PC-3 (cell line): ENCODE measurements at regions not wholly inside any gene's neighbourhood (a gene's known extent, or its start where the extent isn't known, plus 50 kb on each side); places are given as distances from the start of the nearest gene placed in this dataset.

Source experiments
- ATAC-seq: fragments of 200-7000 bp; cut with Tn5 transposase; 2 replicates; pipeline ENCODE4 v1.9.1; 2020; ENCODE audit warnings: mild to moderate bottlenecking, moderate library complexity
- BruUV-seq: library from RNA; stranded (reverse); fragments of 400-500 nt; replicated peaks from 2 replicates; lab custom pipeline; 2021; lab: Mats Ljungman, UMichigan
- CTCF ChIA-PET: fragments of 300-600 bp; sonication (Branson Sonifier 250); formaldehyde crosslinking; loops from one replicate; lab custom pipeline; 2022; ENCODE audit warnings: antibody characterized with exemption; lab: Charles Lee
- POLR2A ChIA-PET: fragments of 300-600 bp; sonication (Branson Sonifier 250); formaldehyde crosslinking; loops from one replicate; lab custom pipeline; 2022; ENCODE audit warnings: antibody characterized with exemption; ENCODE audit not compliant: unreplicated experiment; lab: Charles Lee
- DNase-seq: peaks from one replicate; pipeline ENCODE4 v3.0.0-alpha.2; 2015
- H2AFZ ChIP-seq: fragments of 300-600 bp; sonication (generic); 2 replicates; pipeline ENCODE4 v1.6.0; 2016; ENCODE audit warnings: antibody characterized with exemption, low read length
- H3F3A ChIP-seq: fragments of 300-600 bp; sonication (generic); one replicate; pipeline ENCODE4 v1.6.0; 2017; ENCODE audit warnings: antibody characterized with exemption, low read length, control low read depth, mild to moderate bottlenecking; ENCODE audit not compliant: unreplicated experiment
- H3K27ac ChIP-seq: fragments of 300-600 bp; sonication (generic); 2 replicates; pipeline ENCODE4 v1.5.1; 2016; ENCODE audit warnings: mild to moderate bottlenecking, low read length
- H3K27me3 ChIP-seq: fragments of 300-600 bp; sonication (generic); 2 replicates; pipeline ENCODE4 v1.6.1; 2016; ENCODE audit warnings: low read length, mixed read lengths
- H3K36me3 ChIP-seq: fragments of 300-600 bp; sonication (generic); 2 replicates; pipeline ENCODE4 v1.6.1; 2016; ENCODE audit warnings: low read depth, mixed run types, low read length, mixed read lengths
- H3K4me1 ChIP-seq: fragments of 300-600 bp; sonication (generic); 2 replicates; pipeline ENCODE4 v1.5.1; 2016; ENCODE audit warnings: low read length; ENCODE audit not compliant: insufficient read depth
- H3K4me2 ChIP-seq: fragments of 300-600 bp; sonication (generic); 2 replicates; pipeline ENCODE4 v1.6.0; 2016; ENCODE audit warnings: low read length
- H3K4me3 ChIP-seq: fragments of 300-600 bp; sonication (generic); 2 replicates; pipeline ENCODE4 v1.5.1; 2016; ENCODE audit warnings: mild to moderate bottlenecking, low read length, mixed read lengths
- H3K79me2 ChIP-seq: fragments of 300-600 bp; sonication (generic); 2 replicates; pipeline ENCODE4 v1.6.1; 2017; ENCODE audit warnings: low read length, mixed read lengths
- H3K9ac ChIP-seq: fragments of 300-600 bp; sonication (generic); 2 replicates; pipeline ENCODE4 v1.6.0; 2016; ENCODE audit warnings: mild to moderate bottlenecking, low read length
- H3K9me2 ChIP-seq: fragments of 300-600 bp; sonication (generic); replicated peaks from 2 replicates; pipeline ENCODE4 v1.6.1; 2016; ENCODE audit warnings: mixed run types, low read length, mixed read lengths
- H3K9me3 ChIP-seq: fragments of 300-600 bp; sonication (generic); 2 replicates; pipeline ENCODE4 v1.6.1; 2016; ENCODE audit warnings: low read length, mixed read lengths
- H4K20me1 ChIP-seq: fragments of 300-600 bp; sonication (generic); 2 replicates; pipeline ENCODE4 v1.6.1; 2016; ENCODE audit warnings: low read length, mixed read lengths
- EZH2 ChIP-seq: fragments of 300-600 bp; sonication (generic); IDR thresholded peaks from one replicate; pipeline ENCODE4 v1.6.1; 2017; ENCODE audit warnings: antibody characterized with exemption, mild to moderate bottlenecking, low read length; ENCODE audit not compliant: unreplicated experiment
- EZH2phosphoT487 ChIP-seq: fragments of 300-600 bp; sonication (generic); IDR thresholded peaks from 2 replicates; pipeline ENCODE4 v1.6.1; 2018; ENCODE audit warnings: mild to moderate bottlenecking, antibody characterized with exemption, low read length, borderline replicate concordance
- intact Hi-C: fragments of 100-400 bp; cut with micrococcal nuclease; formaldehyde crosslinking; loops from 2 replicates; pipeline ENCODE4 v1.9.0; 2023
- TF ChIP-seq, protein P1 (sequence below): fragments of 300-600 bp; sonication (generic); conservative IDR thresholded peaks from 2 replicates; pipeline ENCODE4 v1.5.1; 2017; ENCODE audit warnings: antibody characterized with exemption, low read depth, mild to moderate bottlenecking, low read length

DNA sequence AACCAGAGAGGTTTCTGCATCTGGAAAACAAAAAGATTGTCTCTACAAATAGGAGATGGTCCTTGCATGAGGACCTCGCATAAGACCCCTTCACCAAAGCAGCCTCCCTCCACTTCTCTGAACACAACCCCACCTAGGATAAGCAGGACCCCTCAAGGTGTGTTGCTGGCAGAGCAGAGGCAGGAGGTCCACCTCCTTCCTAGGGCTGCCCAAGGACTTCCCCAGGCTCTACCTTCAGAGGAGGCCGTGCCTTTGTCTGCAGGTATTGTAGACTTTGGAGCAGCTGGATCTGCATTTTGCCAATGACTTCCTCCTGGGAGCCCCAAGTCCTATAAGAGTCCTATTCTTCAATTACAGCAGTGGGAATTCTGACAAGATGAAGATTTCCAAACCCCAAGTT lies 67.3 kb upstream of the TSPAN11 start:
- no peak overlapping the region for H3K9ac ChIP-seq
- H2AFZ ChIP-seq = no peak overlapping the region
- no peaks in the 10 kb centered on the region for H3K4me1 ChIP-seq
- no peaks in the 10 kb centered on the region for H3K36me3 ChIP-seq
- DNase-seq (no peak), ATAC-seq (no peak)
- no peaks in the 10 kb centered on the region for H3K79me2 ChIP-seq
- H3F3A ChIP-seq = no peaks in the 10 kb centered on the region
- no peaks in the 10 kb centered on the region for H3K9me3 ChIP-seq
- intact Hi-C loops = no loop called here
- H3K4me2 ChIP-seq = no peak overlapping the region
- no peaks in the 10 kb centered on the region for H4K20me1 ChIP-seq
- no peak overlapping the region for H3K27ac ChIP-seq
- no TSS peak for BruUV-seq
- POLR2A ChIA-PET = interaction anchor here (0.7 kb wide), 1 partner anchor 1446 kb away, joined by 7 read pairs; no protein-coding TSS in a partner anchor
- no peaks in the 10 kb centered on the region for H3K27me3 ChIP-seq
- CTCF ChIA-PET = no interaction called here
- TF ChIP-seq, protein P1, sequence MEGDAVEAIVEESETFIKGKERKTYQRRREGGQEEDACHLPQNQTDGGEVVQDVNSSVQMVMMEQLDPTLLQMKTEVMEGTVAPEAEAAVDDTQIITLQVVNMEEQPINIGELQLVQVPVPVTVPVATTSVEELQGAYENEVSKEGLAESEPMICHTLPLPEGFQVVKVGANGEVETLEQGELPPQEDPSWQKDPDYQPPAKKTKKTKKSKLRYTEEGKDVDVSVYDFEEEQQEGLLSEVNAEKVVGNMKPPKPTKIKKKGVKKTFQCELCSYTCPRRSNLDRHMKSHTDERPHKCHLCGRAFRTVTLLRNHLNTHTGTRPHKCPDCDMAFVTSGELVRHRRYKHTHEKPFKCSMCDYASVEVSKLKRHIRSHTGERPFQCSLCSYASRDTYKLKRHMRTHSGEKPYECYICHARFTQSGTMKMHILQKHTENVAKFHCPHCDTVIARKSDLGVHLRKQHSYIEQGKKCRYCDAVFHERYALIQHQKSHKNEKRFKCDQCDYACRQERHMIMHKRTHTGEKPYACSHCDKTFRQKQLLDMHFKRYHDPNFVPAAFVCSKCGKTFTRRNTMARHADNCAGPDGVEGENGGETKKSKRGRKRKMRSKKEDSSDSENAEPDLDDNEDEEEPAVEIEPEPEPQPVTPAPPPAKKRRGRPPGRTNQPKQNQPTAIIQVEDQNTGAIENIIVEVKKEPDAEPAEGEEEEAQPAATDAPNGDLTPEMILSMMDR = no peak
- no peak for TF ChIP-seq EZH2phosphoT487
- TF ChIP-seq EZH2 = no peak
- no peaks in the 10 kb centered on the region for H3K9me2 ChIP-seq
- H3K4me3 ChIP-seq = no peak overlapping the region

DNA sequence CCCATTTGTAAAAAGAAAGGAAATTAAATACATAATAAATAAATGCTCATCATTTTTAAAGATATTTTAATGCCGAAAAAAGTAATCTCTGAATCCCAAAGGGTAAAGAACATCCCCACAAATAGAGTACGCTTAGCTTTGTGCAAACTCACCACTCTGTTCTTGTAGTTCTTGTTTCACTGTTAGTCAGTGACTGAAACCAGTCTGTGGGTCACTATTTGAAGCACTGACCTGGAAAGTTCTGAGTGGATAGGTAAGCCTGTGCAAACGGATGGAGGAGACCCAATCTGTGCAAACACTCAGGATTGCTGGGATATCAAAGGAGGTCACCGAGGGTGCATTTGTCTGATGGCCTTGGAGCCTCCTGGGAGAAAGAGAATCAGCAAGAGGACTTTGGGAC lies 68.1 kb upstream of the TSPAN11 start:
- Histone ChIP-seq H2AFZ (no peak overlapping the region), H3K9me2 (no peaks in the 10 kb centered on the region), H3K4me3 (no peak overlapping the region), H3K4me1 (no peaks in the 10 kb centered on the region), H3K4me2 (no peak overlapping the region), H3K79me2 (no peaks in the 10 kb centered on the region), H3K27ac (no peak overlapping the region), H3K9ac (no peak overlapping the region), H3F3A (no peaks in the 10 kb centered on the region), H4K20me1 (no peaks in the 10 kb centered on the region), H3K9me3 (no peaks in the 10 kb centered on the region), H3K36me3 (no peaks in the 10 kb centered on the region), H3K27me3 (no peaks in the 10 kb centered on the region)
- no peak for TF ChIP-seq EZH2
- ATAC-seq (no peak), DNase-seq (no peak)
- intact Hi-C loops = no loop called here
- POLR2A ChIA-PET = no interaction called here
- BruUV-seq = no TSS peak
- CTCF ChIA-PET = no interaction called here

DNA sequence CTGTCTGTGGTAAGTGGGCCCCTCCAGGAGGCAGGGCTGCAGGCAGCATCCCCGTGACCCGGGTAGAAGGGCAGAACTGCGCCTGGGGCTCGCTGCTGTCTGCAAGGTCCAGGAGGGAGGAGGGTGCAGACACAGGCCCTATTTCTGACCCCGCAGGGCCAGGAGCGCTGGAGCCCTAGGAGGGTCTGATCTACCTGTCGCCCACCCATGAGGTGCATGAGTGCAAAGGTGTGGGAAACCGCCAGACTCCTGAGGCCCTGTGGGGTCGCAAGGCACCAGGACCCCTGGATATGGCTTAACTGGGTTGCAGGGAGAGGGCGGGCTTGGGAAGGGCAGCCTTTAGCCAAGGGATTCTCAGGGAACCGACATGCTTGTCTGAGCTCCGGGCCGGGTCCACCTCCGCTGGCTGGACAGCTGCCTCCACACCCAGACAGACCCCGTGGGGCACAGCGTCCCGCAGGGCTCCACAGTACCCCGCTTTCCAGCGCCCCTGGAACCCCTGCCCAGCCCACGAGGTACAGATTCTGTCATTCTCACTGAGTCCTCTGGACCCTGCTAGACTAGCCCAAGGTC lies 72.9 kb upstream of the TSPAN11 start:
- Histone ChIP-seq H3K4me1 (no peaks in the 10 kb centered on the region; the same call in 1 of the 2 replicates), H2AFZ (no peak overlapping the region), H3K27me3 (no peaks in the 10 kb centered on the region), H3K9me2 (no peaks in the 10 kb centered on the region), H3K27ac (no peak overlapping the region), H3K36me3 (no peaks in the 10 kb centered on the region), H4K20me1 (no peaks in the 10 kb centered on the region), H3K79me2 (no peaks in the 10 kb centered on the region), H3F3A (no peaks in the 10 kb centered on the region), H3K9ac (no peak overlapping the region), H3K4me3 (no peak overlapping the region), H3K9me3 (no peaks in the 10 kb centered on the region), H3K4me2 (no peak overlapping the region)
- DNase-seq (no peak), ATAC-seq (no peak)
- no peak for TF ChIP-seq EZH2phosphoT487
- TF ChIP-seq EZH2 = no peak
- TF ChIP-seq, protein P1 = no peak
- CTCF ChIA-PET = no interaction called here
- intact Hi-C loops = loop anchor here (5.0 kb wide), 1 partner anchor 114 kb away; no protein-coding TSS in a partner anchor
- no TSS peak for BruUV-seq
- POLR2A ChIA-PET = no interaction called here
